KBM-7 (cell line): ENCODE measurements at regions not wholly inside any gene's neighbourhood (a gene's known extent, or its start where the extent isn't known, plus 50 kb on each side); places are given as distances from the start of the nearest gene placed in this dataset.
"Not testable (repeated sequence)": the region's sequence is repeated elsewhere in the genome, so short reads cannot be mapped to it uniquely, and the experiment has no call there.

Experiments used
- DNase-seq: peaks from one replicate; pipeline ENCODE4 v3.0.0-alpha.2; 2015
- in situ Hi-C: fragments of 300-500 bp; cut with MboI; formaldehyde crosslinking; loops from 2 replicates; pipeline ENCODE4 v1.14.3; 2020; ENCODE audit warnings: low sequenced_read_pairs, low pct_unique_long_range_greater_than_20kb, mixed read lengths

- in situ Hi-C loops, result loop anchor here (25.0 kb wide), 1 partner anchor 451 kb away; the partner anchor contains the start of gene B4GALT7
- no peak for DNase-seq
Measured at GRCh38 chr5:178063277-178063676, 50.1 kb upstream of the N4BP3 start.

GRCh38 chr5:178058321-178059012 lies 54.9 kb upstream of the N4BP3 start:
- in situ Hi-C loops, result loop anchor here (25.0 kb wide), 1 partner anchor 446 kb away; the partner anchor contains the start of gene B4GALT7
- DNase-seq, result no peak

- DNase-seq, result no peak
- in situ Hi-C loops, result loop anchor here (25.0 kb wide), 1 partner anchor 446 kb away; the partner anchor contains the start of gene B4GALT7
Measured at GRCh38 chr5:178057839-178058238, 55.5 kb upstream of the N4BP3 start.

GRCh38 chr5:178056935-178057334 lies 56.4 kb upstream of the N4BP3 start:
- in situ Hi-C loops, result loop anchor here (25.0 kb wide), 1 partner anchor 445 kb away; the partner anchor contains the start of gene B4GALT7
- no peak for DNase-seq

GRCh38 chr5:178055536-178055935 lies 57.8 kb upstream of the N4BP3 start:
- in situ Hi-C loops, result loop anchor here (25.0 kb wide), 1 partner anchor 443 kb away; the partner anchor contains the start of gene B4GALT7
- DNase-seq, result not testable (repeated sequence)

GRCh38 chr5:178052062-178052461 lies 56.0 kb upstream of the PROP1 start:
- in situ Hi-C loops, result loop anchor here (25.0 kb wide), 1 partner anchor 440 kb away; the partner anchor contains the start of gene B4GALT7
- not testable (repeated sequence) for DNase-seq

- not testable (repeated sequence) for DNase-seq
- in situ Hi-C loops, result loop anchor here (25.0 kb wide), 1 partner anchor 439 kb away; the partner anchor contains the start of gene B4GALT7
Measured at GRCh38 chr5:178050873-178051272, 54.8 kb upstream of the PROP1 start.

- not testable (repeated sequence) for DNase-seq
Measured at GRCh38 chr5:178047943-178048342, 51.9 kb upstream of the PROP1 start.

GRCh38 chr5:178046757-178047399 lies 50.8 kb upstream of the PROP1 start:
- in situ Hi-C loops, result not testable (repeated sequence)

More at GRCh38 chr5:178047943-178048342, 51.9 kb upstream of the PROP1 start:
- in situ Hi-C loops, result not testable (repeated sequence)

GRCh38 chr5:178045963-178046362 lies 49.9 kb upstream of the PROP1 start:
- DNase-seq, in situ Hi-C loops: not testable (repeated sequence)

More at GRCh38 chr5:178046757-178047399, 50.8 kb upstream of the PROP1 start:
- not testable (repeated sequence) for DNase-seq
